GM19099 (cell line): ENCODE measurements at regions not wholly inside any gene's neighbourhood (a gene's known extent, or its start where the extent isn't known, plus 50 kb on each side); places are given as distances from the start of the nearest gene placed in this dataset.

Experiments
- POLR2A ChIP-seq: IDR thresholded peaks from 3 replicates; pipeline ENCODE4 v1.6.1; 2011; ENCODE audit warnings: low read depth; ENCODE audit not compliant: insufficient read length; ENCODE audit errors: extremely low read depth

- no peak for TF ChIP-seq POLR2A
Observed at GRCh38 chr10:3523309-3524050, 261.5 kb downstream of the KLF6 start.

- no peak for TF ChIP-seq POLR2A
Observed at GRCh38 chr10:3516923-3517255, 268.1 kb downstream of the KLF6 start.

GRCh38 chr10:3516234-3516922 lies 268.6 kb downstream of the KLF6 start:
- TF ChIP-seq POLR2A, result no peak

GRCh38 chr10:3514691-3515090 lies 270.3 kb downstream of the KLF6 start:
- TF ChIP-seq POLR2A, result no peak

- no peak for TF ChIP-seq POLR2A
Observed at GRCh38 chr10:3512263-3512662, 272.7 kb downstream of the KLF6 start.

- TF ChIP-seq POLR2A, result no peak
Observed at GRCh38 chr10:3511483-3511882, 273.5 kb downstream of the KLF6 start.

- TF ChIP-seq POLR2A, result no peak
Observed at GRCh38 chr10:3510741-3511140, 274.3 kb downstream of the KLF6 start.

GRCh38 chr10:3509355-3509754 lies 275.7 kb downstream of the KLF6 start:
- no peak for TF ChIP-seq POLR2A

GRCh38 chr10:3503299-3503698 lies 281.7 kb downstream of the KLF6 start:
- TF ChIP-seq POLR2A, result no peak

- TF ChIP-seq POLR2A, result no peak
Observed at GRCh38 chr10:3502673-3503072, 282.3 kb downstream of the KLF6 start.

GRCh38 chr10:3500408-3500856 lies 284.6 kb downstream of the KLF6 start:
- TF ChIP-seq POLR2A, result no peak

GRCh38 chr10:3499120-3499519 lies 285.9 kb downstream of the KLF6 start:
- TF ChIP-seq POLR2A, result no peak

- no peak for TF ChIP-seq POLR2A
Observed at GRCh38 chr10:3497581-3497980, 287.4 kb downstream of the KLF6 start.

GRCh38 chr10:3496138-3496537 lies 288.9 kb downstream of the KLF6 start:
- no peak for TF ChIP-seq POLR2A

GRCh38 chr10:3495281-3495680 lies 289.7 kb downstream of the KLF6 start:
- TF ChIP-seq POLR2A, result no peak

- TF ChIP-seq POLR2A, result no peak
Observed at GRCh38 chr10:3494838-3495230, 290.2 kb downstream of the KLF6 start.
